IMR-90 (cell line): ENCODE measurements at regions not wholly inside any gene's neighbourhood (a gene's known extent, or its start where the extent isn't known, plus 50 kb on each side); places are given as distances from the start of the nearest gene placed in this dataset.

Experiments used
- ATAC-seq: fragments of 200-7000 bp; cut with Tn5 transposase; 2 replicates; pipeline ENCODE4 v1.9.1; 2020; ENCODE audit warnings: low read depth, mild to moderate bottlenecking, moderate library complexity
- BruUV-seq: library from RNA; stranded (reverse); fragments of 400-500 nt; replicated peaks from 2 replicates; lab custom pipeline; 2021; lab: Mats Ljungman, UMichigan
- CTCF ChIA-PET: fragments of 300-600 bp; formaldehyde crosslinking; extraction: SDS; loops from one replicate; lab custom pipeline; 2021; ENCODE audit warnings: antibody characterized with exemption; lab: Yijun Ruan, JAX
- POLR2A ChIA-PET: fragments of 300-600 bp; sonication (Branson Sonifier 250); formaldehyde crosslinking; loops from one replicate; lab custom pipeline; 2022; ENCODE audit warnings: antibody characterized with exemption; ENCODE audit not compliant: unreplicated experiment; lab: Charles Lee
- DNase-seq: peaks from one replicate; pipeline ENCODE4 v3.0.0; 2013
- H2AFZ ChIP-seq: replicated peaks from 2 replicates; pipeline ENCODE3; 2013; ENCODE audit warnings: low read length, mild to moderate bottlenecking; ENCODE audit not compliant: poor library complexity
- H2AK5ac ChIP-seq: 2 replicates; pipeline ENCODE4 v1.6.1; 2013; ENCODE audit warnings: low read depth, low read length, inconsistent platforms
- H2AK9ac ChIP-seq: replicated peaks from 2 replicates; pipeline ENCODE3; 2013; ENCODE audit warnings: mild to moderate bottlenecking, low read depth, low read length, moderate library complexity; ENCODE audit not compliant: poor library complexity
- H2BK120ac ChIP-seq: 2 replicates; pipeline ENCODE4 v1.6.1; 2013; ENCODE audit warnings: low read depth, low read length, inconsistent platforms
- H2BK15ac ChIP-seq: 3 replicates; pipeline ENCODE4 v1.6.1; 2013; ENCODE audit warnings: low read depth, low read length, inconsistent platforms
- H2BK20ac ChIP-seq: 2 replicates; pipeline ENCODE4 v1.6.1; 2013; ENCODE audit warnings: low read depth, mild to moderate bottlenecking, inconsistent platforms, low read length, moderate library complexity
- H2BK5ac ChIP-seq: 2 replicates; pipeline ENCODE4 v1.6.1; 2013; ENCODE audit warnings: mild to moderate bottlenecking, low read depth, low read length, inconsistent platforms; ENCODE audit not compliant: poor library complexity, severe bottlenecking
- H3K14ac ChIP-seq: replicated peaks from 2 replicates; pipeline ENCODE4 v1.6.1; 2013; ENCODE audit warnings: low read depth, low read length, inconsistent platforms
- H3K18ac ChIP-seq: 2 replicates; pipeline ENCODE4 v1.6.1; 2013; ENCODE audit warnings: low read depth, low read length, control low read depth
- H3K23ac ChIP-seq: 2 replicates; pipeline ENCODE4 v1.6.1; 2013; ENCODE audit warnings: low read depth, low read length, inconsistent platforms
- H3K27ac ChIP-seq: 2 replicates; pipeline ENCODE4 v1.5.1; 2013; ENCODE audit warnings: mild to moderate bottlenecking, control low read depth, low read length; ENCODE audit not compliant: insufficient read depth
- H3K27me3 ChIP-seq: 2 replicates; pipeline ENCODE4 v1.6.1; 2013; ENCODE audit warnings: low read length; ENCODE audit not compliant: control insufficient read depth, insufficient read depth
- H3K36me3 ChIP-seq: 2 replicates; pipeline ENCODE4 v1.6.1; 2013; ENCODE audit warnings: low read length, mixed read lengths; ENCODE audit not compliant: control insufficient read depth, insufficient read depth
- H3K4ac ChIP-seq: 2 replicates; pipeline ENCODE4 v1.6.1; 2013; ENCODE audit warnings: low read depth, low read length, inconsistent platforms
- H3K4me1 ChIP-seq: 2 replicates; pipeline ENCODE4 v1.6.1; 2013; ENCODE audit warnings: low read length, mixed read lengths; ENCODE audit not compliant: control insufficient read depth, insufficient read depth
- H3K4me2 ChIP-seq: 2 replicates; pipeline ENCODE4 v1.6.1; 2013; ENCODE audit warnings: low read depth, mild to moderate bottlenecking, control low read depth, low read length, moderate library complexity
- H3K4me3 ChIP-seq: 2 replicates; pipeline ENCODE4 v1.5.1; 2013; ENCODE audit warnings: low read depth, mild to moderate bottlenecking, control low read depth, low read length, moderate library complexity; ENCODE audit not compliant: insufficient read depth
- H3K56ac ChIP-seq: 2 replicates; pipeline ENCODE4 v1.6.1; 2013; ENCODE audit warnings: low read length, inconsistent platforms; ENCODE audit not compliant: insufficient read depth; ENCODE audit errors: extremely low read depth
- H3K79me1 ChIP-seq, 2 experiments: 2 replicates each; pipeline ENCODE4 v1.6.1; 2013; ENCODE audit warnings: low read length in 2 of 2, inconsistent platforms in 1 of 2, low read depth in 1 of 2
- H3K9ac ChIP-seq: 2 replicates; pipeline ENCODE4 v1.6.1; 2013; ENCODE audit warnings: low read depth, low read length, control low read depth
- H3K9me1 ChIP-seq: 2 replicates; pipeline ENCODE4 v1.6.1; 2013; ENCODE audit warnings: low read length, inconsistent platforms; ENCODE audit not compliant: insufficient read depth
- H3K9me3 ChIP-seq: 2 replicates; pipeline ENCODE4 v1.6.1; 2013; ENCODE audit warnings: low read length; ENCODE audit not compliant: control insufficient read depth, insufficient read depth
- H4K20me1 ChIP-seq: 2 replicates; pipeline ENCODE4 v1.6.1; 2013; ENCODE audit warnings: low read length, inconsistent platforms; ENCODE audit not compliant: insufficient read depth
- H4K5ac ChIP-seq: 2 replicates; pipeline ENCODE4 v1.6.1; 2013; ENCODE audit warnings: mild to moderate bottlenecking, low read depth, low read length, control low read depth
- H4K8ac ChIP-seq, 2 experiments: 2 replicates each; pipeline ENCODE4 v1.6.1; 2013; ENCODE audit warnings: low read depth in 2 of 2, low read length in 2 of 2, control low read depth in 1 of 2, inconsistent platforms in 1 of 2
- H4K91ac ChIP-seq: 2 replicates; pipeline ENCODE4 v1.6.1; 2013; ENCODE audit warnings: low read depth, low read length, inconsistent platforms; ENCODE audit not compliant: insufficient read depth
- BHLHE40 ChIP-seq: fragments of 150-350 bp; IDR thresholded peaks from 2 replicates; pipeline ENCODE4 v1.6.1; 2016; ENCODE audit warnings: mild to moderate bottlenecking, low read depth, low read length
- CEBPB ChIP-seq: IDR thresholded peaks from 2 replicates; pipeline ENCODE4 v1.6.1; 2012; ENCODE audit warnings: low read depth, low read length, improper control_type of control experiment
- CHD1 ChIP-seq: IDR thresholded peaks from 2 replicates; pipeline ENCODE4 v1.6.1; 2012; ENCODE audit warnings: low read depth, low read length, improper control_type of control experiment
- FOS ChIP-seq: fragments of 150-350 bp; IDR thresholded peaks from 2 replicates; pipeline ENCODE4 v1.6.1; 2016; ENCODE audit warnings: low read depth, low read length
- MAFK ChIP-seq: IDR thresholded peaks from 2 replicates; pipeline ENCODE4 v1.6.1; 2012; ENCODE audit warnings: low read depth, low read length, improper control_type of control experiment
- MAZ ChIP-seq: IDR thresholded peaks from 2 replicates; pipeline ENCODE4 v1.6.1; 2012; ENCODE audit warnings: low read depth, mild to moderate bottlenecking, low read length, improper control_type of control experiment, moderate library complexity, borderline replicate concordance
- MXI1 ChIP-seq: IDR thresholded peaks from 2 replicates; pipeline ENCODE4 v1.6.1; 2012; ENCODE audit warnings: low read depth, mild to moderate bottlenecking, low read length, moderate library complexity, borderline replicate concordance
- NFE2L2 ChIP-seq: fragments of 150-350 bp; IDR thresholded peaks from 2 replicates; pipeline ENCODE4 v1.6.1; 2016; ENCODE audit warnings: low read depth, mild to moderate bottlenecking, low read length
- POLR2A ChIP-seq: IDR thresholded peaks from 2 replicates; pipeline ENCODE4 v1.6.1; 2012; ENCODE audit warnings: mild to moderate bottlenecking, low read depth, low read length
- RAD21 ChIP-seq: IDR thresholded peaks from 2 replicates; pipeline ENCODE4 v1.6.1; 2012; ENCODE audit warnings: low read length, improper control_type of control experiment
- RCOR1 ChIP-seq: IDR thresholded peaks from 2 replicates; pipeline ENCODE4 v1.6.1; 2012; ENCODE audit warnings: mild to moderate bottlenecking, low read length, improper control_type of control experiment; ENCODE audit not compliant: insufficient replicate concordance
- RFX5 ChIP-seq: IDR thresholded peaks from 2 replicates; pipeline ENCODE4 v1.8.0; 2012; ENCODE audit warnings: low read depth, mild to moderate bottlenecking, low read length, moderate library complexity
- SMC3 ChIP-seq: fragments of 150-350 bp; IDR thresholded peaks from 2 replicates; pipeline ENCODE4 v1.6.1; 2016; ENCODE audit warnings: low read depth, mild to moderate bottlenecking, antibody characterized with exemption, low read length, moderate library complexity
- WGBS, 2 experiments: methylation state at CpG; one replicate each; pipeline versions ENCODE4 v1.1.5 to v1.1.7; 2013; ENCODE audit warnings: missing lambda C conversion rate in 2 of 2; ENCODE audit not compliant: insufficient read length in 1 of 2; ENCODE audit errors: extremely low coverage in 2 of 2; 5-methylcytosine and 5-hydroxymethylcytosine counted together
- dilution Hi-C: fragments of 300-500 bp; cut with HindIII; formaldehyde crosslinking; loops from one replicate; pipeline ENCODE4 v1.14.3; 2018; ENCODE audit warnings: low sequenced_read_pairs; ENCODE audit not compliant: unreplicated experiment
- in situ Hi-C: fragments of 300-500 bp; cut with MboI; formaldehyde crosslinking; loops from 3 replicates; pipeline ENCODE4 v1.14.3; 2019; ENCODE audit warnings: low sequenced_read_pairs, inconsistent platforms, mixed read lengths
- intact Hi-C: fragments of 100-400 bp; cut with micrococcal nuclease; formaldehyde crosslinking; loops from 2 replicates; pipeline ENCODE4 v1.10.0; 2022
- TF ChIP-seq, protein P1 (sequence below): fragments of 150-350 bp; IDR thresholded peaks from 2 replicates; pipeline ENCODE4 v1.6.1; 2017; ENCODE audit warnings: mild to moderate bottlenecking, antibody characterized with exemption, low read length, low read depth
- TF ChIP-seq, protein P2 (sequence below): fragments of 150-350 bp; IDR thresholded peaks from 2 replicates; pipeline ENCODE4 v1.6.1; 2016; ENCODE audit warnings: low read depth, mild to moderate bottlenecking, low read length, moderate library complexity, borderline replicate concordance
- TF ChIP-seq, protein P3 (sequence below): conservative IDR thresholded peaks from 2 replicates; pipeline ENCODE4 v1.5.1; 2012; ENCODE audit warnings: mild to moderate bottlenecking, low read depth, low read length, improper control_type of control experiment

DNA sequence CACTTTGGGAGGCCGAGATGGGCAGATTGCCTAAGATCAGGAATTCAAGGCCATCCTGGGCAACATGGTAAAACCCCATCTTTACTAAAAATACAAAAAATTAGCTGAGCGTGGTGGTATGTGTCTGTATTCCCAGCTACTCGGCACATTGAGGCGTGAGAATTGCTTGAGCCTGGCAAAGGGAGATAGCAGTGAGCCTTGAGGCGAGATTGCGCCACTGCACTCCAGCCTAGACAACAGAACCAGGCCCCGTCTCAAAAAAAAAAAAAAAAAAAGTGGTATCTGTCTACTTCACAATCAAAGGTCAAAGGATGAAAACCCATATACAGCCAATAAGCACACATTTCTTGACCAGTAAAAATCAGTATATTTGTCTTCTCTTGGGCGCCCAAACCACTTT, 728.5 kb upstream of the ADAMTS16 start:
- no peak overlapping the region for H2AFZ ChIP-seq
- H4K5ac ChIP-seq = no peak overlapping the region
- H2BK5ac ChIP-seq = no peak overlapping the region
- no peak overlapping the region for H3K27ac ChIP-seq
- no CpG with 5 or more reads among the region's 8 CpGs for whole genome bisulfite sequencing, 2 experiments
- no peak overlapping the region for H3K56ac ChIP-seq
- intact Hi-C loops (no loop called here), in situ Hi-C loops (no loop called here), dilution Hi-C loops (no loop called here)
- H3K36me3 ChIP-seq = no peaks in the 10 kb centered on the region
- H2BK120ac ChIP-seq = no peak overlapping the region
- H3K18ac ChIP-seq = no peak overlapping the region
- no peaks in the 10 kb centered on the region for H3K9me1 ChIP-seq
- H2BK20ac ChIP-seq = no peak overlapping the region
- H3K9ac ChIP-seq = no peak overlapping the region
- no peak overlapping the region for H2BK15ac ChIP-seq
- no peak overlapping the region for H3K14ac ChIP-seq
- no peak for TF ChIP-seq POLR2A
- TF ChIP-seq FOS = no peak
- no peak for TF ChIP-seq MXI1
- TF ChIP-seq, protein P1, sequence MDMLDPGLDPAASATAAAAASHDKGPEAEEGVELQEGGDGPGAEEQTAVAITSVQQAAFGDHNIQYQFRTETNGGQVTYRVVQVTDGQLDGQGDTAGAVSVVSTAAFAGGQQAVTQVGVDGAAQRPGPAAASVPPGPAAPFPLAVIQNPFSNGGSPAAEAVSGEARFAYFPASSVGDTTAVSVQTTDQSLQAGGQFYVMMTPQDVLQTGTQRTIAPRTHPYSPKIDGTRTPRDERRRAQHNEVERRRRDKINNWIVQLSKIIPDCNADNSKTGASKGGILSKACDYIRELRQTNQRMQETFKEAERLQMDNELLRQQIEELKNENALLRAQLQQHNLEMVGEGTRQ = no peak
- TF ChIP-seq RAD21 = no peak
- no peak for TF ChIP-seq MAZ
- TF ChIP-seq, protein P2, sequence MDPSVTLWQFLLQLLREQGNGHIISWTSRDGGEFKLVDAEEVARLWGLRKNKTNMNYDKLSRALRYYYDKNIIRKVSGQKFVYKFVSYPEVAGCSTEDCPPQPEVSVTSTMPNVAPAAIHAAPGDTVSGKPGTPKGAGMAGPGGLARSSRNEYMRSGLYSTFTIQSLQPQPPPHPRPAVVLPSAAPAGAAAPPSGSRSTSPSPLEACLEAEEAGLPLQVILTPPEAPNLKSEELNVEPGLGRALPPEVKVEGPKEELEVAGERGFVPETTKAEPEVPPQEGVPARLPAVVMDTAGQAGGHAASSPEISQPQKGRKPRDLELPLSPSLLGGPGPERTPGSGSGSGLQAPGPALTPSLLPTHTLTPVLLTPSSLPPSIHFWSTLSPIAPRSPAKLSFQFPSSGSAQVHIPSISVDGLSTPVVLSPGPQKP = no peak
- TF ChIP-seq MAFK = no peak
- no peak for TF ChIP-seq NFE2L2
- TF ChIP-seq CHD1 = no peak
- TF ChIP-seq, protein P3, sequence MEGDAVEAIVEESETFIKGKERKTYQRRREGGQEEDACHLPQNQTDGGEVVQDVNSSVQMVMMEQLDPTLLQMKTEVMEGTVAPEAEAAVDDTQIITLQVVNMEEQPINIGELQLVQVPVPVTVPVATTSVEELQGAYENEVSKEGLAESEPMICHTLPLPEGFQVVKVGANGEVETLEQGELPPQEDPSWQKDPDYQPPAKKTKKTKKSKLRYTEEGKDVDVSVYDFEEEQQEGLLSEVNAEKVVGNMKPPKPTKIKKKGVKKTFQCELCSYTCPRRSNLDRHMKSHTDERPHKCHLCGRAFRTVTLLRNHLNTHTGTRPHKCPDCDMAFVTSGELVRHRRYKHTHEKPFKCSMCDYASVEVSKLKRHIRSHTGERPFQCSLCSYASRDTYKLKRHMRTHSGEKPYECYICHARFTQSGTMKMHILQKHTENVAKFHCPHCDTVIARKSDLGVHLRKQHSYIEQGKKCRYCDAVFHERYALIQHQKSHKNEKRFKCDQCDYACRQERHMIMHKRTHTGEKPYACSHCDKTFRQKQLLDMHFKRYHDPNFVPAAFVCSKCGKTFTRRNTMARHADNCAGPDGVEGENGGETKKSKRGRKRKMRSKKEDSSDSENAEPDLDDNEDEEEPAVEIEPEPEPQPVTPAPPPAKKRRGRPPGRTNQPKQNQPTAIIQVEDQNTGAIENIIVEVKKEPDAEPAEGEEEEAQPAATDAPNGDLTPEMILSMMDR = no peak
- no peak for TF ChIP-seq RFX5
- TF ChIP-seq SMC3 = no peak
- no peak for TF ChIP-seq RCOR1
- TF ChIP-seq BHLHE40 = no peak
- no peak for TF ChIP-seq CEBPB
- CTCF ChIA-PET = no interaction called here
- no peak overlapping the region for H3K4me2 ChIP-seq
- DNase-seq (no peak), ATAC-seq (no peak)
- H3K27me3 ChIP-seq = no peaks in the 10 kb centered on the region
- H2AK5ac ChIP-seq = no peak overlapping the region
- no peak overlapping the region for H3K4ac ChIP-seq
- H4K91ac ChIP-seq = no peak overlapping the region
- POLR2A ChIA-PET = no interaction called here
- no peaks in the 10 kb centered on the region for H3K79me1 ChIP-seq
- no peak overlapping the region for H3K23ac ChIP-seq
- peaks cover 31% of the 10 kb centered on the region for H3K9me3 ChIP-seq
- no peaks in the 10 kb centered on the region for H4K20me1 ChIP-seq
- H3K4me3 ChIP-seq = no peak overlapping the region
- H2AK9ac ChIP-seq = no peak overlapping the region
- no peak overlapping the region for H4K8ac ChIP-seq
- H3K4me1 ChIP-seq = no peaks in the 10 kb centered on the region
- no TSS peak for BruUV-seq
